Kidney (tissue), 13 donors: ENCODE measurements at regions not wholly inside any gene's neighbourhood (a gene's known extent, or its start where the extent isn't known, plus 50 kb on each side); places are given as distances from the start of the nearest gene placed in this dataset.

Experiments
- DNase-seq, 5 donors: peaks; one replicate each; pipeline ENCODE4 v3.0.0-alpha.2; 2013 to 2020
- FAIRE-seq: peaks from 2 replicates; lab custom pipeline; 2012; peaks lifted over from hg19 to GRCh38; lab: Jason Lieb, UNC
- H3K27ac ChIP-seq, 2 donors: one replicate each; pipeline ENCODE4 v1.7.0; 2013; ENCODE audit warnings: low read depth in 2 of 2, low read length in 2 of 2, inconsistent platforms in 1 of 2
- H3K27me3 ChIP-seq: one replicate; pipeline ENCODE4 v1.7.1; 2013; ENCODE audit warnings: low read length, inconsistent platforms; ENCODE audit not compliant: control insufficient read depth, insufficient read depth
- H3K36me3 ChIP-seq, 3 donors: one replicate each; pipeline versions ENCODE4 v1.7.0 to v1.7.1; 2013; ENCODE audit warnings: low read length in 3 of 3, control low read depth in 1 of 3, inconsistent platforms in 1 of 3; ENCODE audit not compliant: insufficient read depth in 3 of 3, control insufficient read depth in 2 of 3
- H3K4me1 ChIP-seq, 3 donors: one replicate each; pipeline versions ENCODE4 v1.7.0 to v1.7.1; 2013; ENCODE audit warnings: low read length in 3 of 3, inconsistent platforms in 1 of 3, low read depth in 1 of 3; ENCODE audit not compliant: control insufficient read depth in 2 of 3, insufficient read depth in 2 of 3
- H3K4me3 ChIP-seq, 3 donors: one replicate each; pipeline versions ENCODE4 v1.7.0 to v1.8.1; 2013; ENCODE audit warnings: low read length in 3 of 3, control low read depth in 1 of 3, inconsistent platforms in 1 of 3
- H3K9ac ChIP-seq, 3 donors: one replicate each; pipeline versions ENCODE4 v1.7.0 to v1.7.1; 2013; ENCODE audit warnings: low read length in 3 of 3, control low read depth in 1 of 3, inconsistent platforms in 1 of 3
- H3K9me3 ChIP-seq, 3 donors: one replicate each; pipeline versions ENCODE4 v1.7.0 to v1.7.1; 2013; ENCODE audit warnings: low read length in 3 of 3, control low read depth in 1 of 3, inconsistent platforms in 1 of 3; ENCODE audit not compliant: control insufficient read depth in 2 of 3, insufficient read depth in 1 of 3
- CTCF ChIP-seq: IDR thresholded peaks from 3 replicates; pipeline ENCODE4 v1.5.1; 2012; ENCODE audit warnings: mild to moderate bottlenecking, moderate library complexity, borderline replicate concordance; ENCODE audit not compliant: insufficient read depth; ENCODE audit errors: extremely low read depth
- intact Hi-C: fragments of 100-400 bp; cut with DNase I; formaldehyde crosslinking; loops from one replicate; pipeline ENCODE4 v1.11.1; 2022
- donor health status: control.
- donor health status: control.
- donor health status: control.
- donor health status: control.
- donor health status: control.
- donor health status: DM: yes; HTN: yes; CAD: no.
- donor health status: Normal renal cell carcinoma (clear cell type).

DNA sequence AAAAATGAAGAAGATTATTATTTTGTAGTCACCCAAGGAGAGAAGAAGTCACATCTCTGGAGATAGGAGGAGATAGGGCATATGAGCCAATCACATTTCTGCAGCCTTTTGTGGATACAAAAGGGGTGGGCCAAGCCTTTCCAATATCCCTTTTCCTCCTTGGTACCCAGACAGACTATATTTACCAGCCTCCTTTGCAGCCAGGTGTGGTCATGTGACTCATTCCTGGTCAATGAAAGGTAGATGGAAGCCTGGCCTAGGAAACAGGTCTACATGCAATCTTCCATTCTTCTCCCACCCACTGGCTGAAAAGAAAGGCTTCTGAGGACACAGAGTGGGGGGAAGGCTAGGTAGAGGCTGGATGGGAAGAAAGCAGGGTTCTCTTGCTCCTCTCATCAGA lies 58.1 kb upstream of the ERG start:
- intact Hi-C loops: no loop called here
- no peak for TF ChIP-seq CTCF
- DNase-seq (no peak), FAIRE-seq (no peak)
- no peak overlapping the region for H3K4me3 ChIP-seq
- no peaks in the 10 kb centered on the region for H3K36me3 ChIP-seq
- no peaks in the 10 kb centered on the region for H3K9me3 ChIP-seq
- no peaks in the 10 kb centered on the region for H3K4me1 ChIP-seq
- H3K9ac ChIP-seq: no peak overlapping the region
- no peaks in the 10 kb centered on the region for H3K27me3 ChIP-seq
- no peak overlapping the region for H3K27ac ChIP-seq

DNA sequence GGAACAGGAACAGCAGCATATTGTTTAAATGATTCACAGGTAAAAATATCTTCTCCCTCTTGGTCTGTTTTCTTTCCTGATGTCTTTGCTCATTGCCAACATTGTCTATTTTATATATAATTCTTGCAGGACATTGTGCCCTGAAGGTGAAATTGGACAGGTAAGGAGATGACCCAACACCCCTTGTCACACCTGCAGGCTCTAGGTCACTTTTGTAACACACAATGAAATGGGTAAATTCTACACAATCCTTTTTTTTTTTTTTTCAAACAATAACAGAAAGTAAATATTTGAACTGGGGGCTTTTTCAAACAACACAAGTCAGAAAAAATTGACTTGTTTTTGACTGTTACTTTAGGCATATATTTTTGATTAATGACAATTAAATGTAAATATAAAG lies 62.9 kb upstream of the ERG start:
- FAIRE-seq (no peak), DNase-seq (no peak)
- Histone ChIP-seq H3K4me1 (no peaks in the 10 kb centered on the region), H3K36me3 (no peaks in the 10 kb centered on the region), H3K27ac (no peak overlapping the region), H3K9me3 (no peaks in the 10 kb centered on the region), H3K9ac (no peak overlapping the region), H3K4me3 (no peak overlapping the region), H3K27me3 (no peaks in the 10 kb centered on the region)
- intact Hi-C loops: no loop called here
- TF ChIP-seq CTCF: no peak

DNA sequence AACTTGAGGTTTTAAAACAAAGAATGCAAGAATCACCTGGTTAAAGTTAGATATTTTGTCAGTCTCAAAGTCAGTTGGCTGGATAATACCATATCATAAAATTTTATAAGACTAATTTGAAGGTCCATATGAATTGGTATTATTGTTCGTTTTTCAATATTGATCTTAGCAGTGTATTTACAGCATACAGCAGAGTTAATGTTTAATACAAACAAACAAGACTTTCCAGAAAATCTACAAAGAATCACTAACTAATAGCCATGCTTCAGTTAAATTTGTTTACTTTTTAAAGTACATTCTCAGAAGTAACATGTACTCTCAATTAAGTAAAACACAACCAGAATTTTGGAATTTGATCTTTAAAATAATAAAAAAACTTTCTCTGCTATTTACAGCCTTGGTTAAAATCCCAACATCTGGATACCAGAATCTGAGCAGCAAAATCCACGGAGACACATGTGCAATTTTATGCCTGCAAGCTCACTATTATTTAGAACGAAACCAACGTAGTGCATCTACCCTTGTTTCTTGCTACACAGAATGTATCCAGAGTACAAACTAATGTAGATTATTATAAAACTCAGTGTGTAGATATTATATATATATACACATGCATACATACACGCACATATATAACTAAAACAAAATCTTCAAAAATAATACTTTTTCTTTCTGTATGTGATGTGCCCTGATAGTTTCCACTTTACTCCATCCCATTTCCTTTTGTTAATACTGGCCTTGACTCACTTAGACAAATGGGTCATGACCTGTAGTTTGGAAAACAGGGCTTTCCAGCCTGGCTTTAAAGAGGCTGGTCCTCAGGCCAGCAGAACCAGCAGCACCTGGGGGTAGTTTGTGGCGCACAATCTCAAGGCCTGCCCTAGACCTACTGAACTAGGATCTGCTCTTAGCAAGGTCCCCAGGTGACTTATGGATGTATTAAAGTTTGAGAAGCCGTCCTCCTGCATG lies 63.6 kb upstream of the ERG start:
- DNase-seq: no peak
- no peaks in the 10 kb centered on the region for H3K36me3 ChIP-seq
- intact Hi-C loops: no loop called here
- no peak for FAIRE-seq
- H3K9me3 ChIP-seq: no peaks in the 10 kb centered on the region
- no peak for TF ChIP-seq CTCF
- no peak overlapping the region for H3K9ac ChIP-seq
- no peaks in the 10 kb centered on the region for H3K27me3 ChIP-seq
- H3K27ac ChIP-seq: no peak overlapping the region
- H3K4me3 ChIP-seq: no peak overlapping the region
- H3K4me1 ChIP-seq: no peaks in the 10 kb centered on the region
